B cell (primary cell): ENCODE measurements at regions not wholly inside any gene's neighbourhood (a gene's known extent, or its start where the extent isn't known, plus 50 kb on each side); places are given as distances from the start of the nearest gene placed in this dataset.

Source experiments
- ATAC-seq: fragments of 200-7000 bp; cut with Tn5 transposase; one replicate; pipeline ENCODE4 v1.10.0; 2021; ENCODE audit warnings: low read depth, mild to moderate bottlenecking, moderate number of reproducible peaks, moderate library complexity
- CTCF ChIA-PET: fragments of 350-600 bp; sonication (Branson Sonifier 250); formaldehyde crosslinking; loops from one replicate; lab custom pipeline; 2021; ENCODE audit warnings: antibody characterized with exemption, inconsistent platforms; lab: Charles Lee
- POLR2A ChIA-PET: fragments of 350-600 bp; sonication (Branson Sonifier 250); formaldehyde crosslinking; loops from one replicate; lab custom pipeline; 2021; ENCODE audit warnings: antibody characterized with exemption; lab: Charles Lee
- DNase-seq: peaks from one replicate; pipeline ENCODE4 v3.0.0; 2013
- H2AFZ ChIP-seq: 2 replicates; pipeline ENCODE4 v1.6.1; 2012; ENCODE audit warnings: mild to moderate bottlenecking, low read depth, low read length; ENCODE audit not compliant: insufficient read depth, poor library complexity, severe bottlenecking
- H3K27ac ChIP-seq, 2 donors: 1 replicate in 1 of 2; 2 replicates in 1 of 2; pipeline ENCODE4 v1.5.1; 2012 to 2013; ENCODE audit warnings: low read length in 2 of 2, mild to moderate bottlenecking in 2 of 2, moderate library complexity in 1 of 2
- H3K27me3 ChIP-seq, 4 experiments: fragments of 200-600 bp in 1 of 4; sonication (generic) in 1 of 4; replicated peaks in 1 of 4; 1 replicate in 2 of 4; 2 replicates in 2 of 4; pipeline versions ENCODE4 v1.6.1 to v1.7.0; 2013 to 2016; ENCODE audit warnings: low read length in 3 of 4, mild to moderate bottlenecking in 2 of 4, mixed read lengths in 1 of 4, moderate library complexity in 1 of 4; ENCODE audit not compliant: insufficient read depth in 4 of 4, control insufficient read depth in 3 of 4; ENCODE audit errors: control extremely low read depth in 1 of 4
- H3K36me3 ChIP-seq, 2 experiments: replicated peaks in 1 of 2; 1 replicate in 1 of 2; 2 replicates in 1 of 2; pipeline versions ENCODE4 v1.6.1 to v1.7.1; 2013; ENCODE audit warnings: low read length in 1 of 2; ENCODE audit not compliant: insufficient read depth in 2 of 2, control insufficient read depth in 1 of 2; ENCODE audit errors: control extremely low read depth in 1 of 2, extremely low read depth in 1 of 2
- H3K4me1 ChIP-seq, 2 donors: fragments of 200-600 bp in 1 of 2; sonication (generic) in 1 of 2; 1 replicate in 1 of 2; 2 replicates in 1 of 2; pipeline versions ENCODE4 v1.5.1 to v1.6.1; 2013 to 2017; ENCODE audit warnings: low read length in 2 of 2; ENCODE audit not compliant: control insufficient read depth in 2 of 2, insufficient read depth in 2 of 2
- H3K4me2 ChIP-seq: replicated peaks from 2 replicates; pipeline ENCODE3; 2012; ENCODE audit warnings: mild to moderate bottlenecking, low read depth, low read length; ENCODE audit not compliant: poor library complexity, severe bottlenecking
- H3K4me3 ChIP-seq, 5 experiments: fragments of 200-600 bp in 1 of 5; sonication (generic) in 1 of 5; 1 replicate in 3 of 5; 2 replicates in 2 of 5; pipeline versions ENCODE4 v1.5.1 to v1.7.0; 2011 to 2016; ENCODE audit warnings: low read length in 4 of 5, mild to moderate bottlenecking in 4 of 5, low read depth in 2 of 5, control low read depth in 1 of 5, moderate library complexity in 1 of 5; ENCODE audit not compliant: insufficient read depth in 1 of 5; ENCODE audit errors: control extremely low read depth in 1 of 5, extremely low read depth in 1 of 5
- H3K79me2 ChIP-seq: fragments of 200-600 bp; sonication (generic); one replicate; pipeline ENCODE4 v1.6.0; 2016; ENCODE audit warnings: low read length; ENCODE audit not compliant: control insufficient read depth, insufficient read depth
- H3K9ac ChIP-seq: fragments of 200-600 bp; sonication (generic); 2 replicates; pipeline ENCODE4 v1.6.1; 2017; ENCODE audit warnings: mild to moderate bottlenecking, low read length, moderate library complexity
- H3K9me3 ChIP-seq, 3 donors: one replicate each; pipeline versions ENCODE4 v1.6.1 to v1.7.1; 2013; ENCODE audit warnings: low read length in 2 of 3; ENCODE audit not compliant: control insufficient read depth in 2 of 3, insufficient read depth in 1 of 3; ENCODE audit errors: control extremely low read depth in 1 of 3
- H4K20me1 ChIP-seq: 2 replicates; pipeline ENCODE4 v1.6.0; 2012; ENCODE audit warnings: mild to moderate bottlenecking, low read length; ENCODE audit not compliant: insufficient read depth, control insufficient read depth, poor library complexity, severe bottlenecking
- H3K27ac Mint-ChIP-seq: one replicate; pipeline ENCODE4 v1.8.0; 2021; ENCODE audit warnings: mixed read lengths
- H3K27me3 Mint-ChIP-seq: one replicate; pipeline ENCODE4 v1.8.0; 2021; ENCODE audit warnings: mixed read lengths
- H3K4me1 Mint-ChIP-seq: one replicate; pipeline ENCODE4 v1.8.0; 2021; ENCODE audit warnings: mixed read lengths
- H3K4me3 Mint-ChIP-seq: one replicate; pipeline ENCODE4 v1.8.0; 2021; ENCODE audit warnings: mixed read lengths
- H3K9me3 Mint-ChIP-seq: one replicate; pipeline ENCODE4 v1.8.0; 2022; ENCODE audit warnings: mixed read lengths; ENCODE audit not compliant: insufficient read depth
- EZH2 ChIP-seq: IDR thresholded peaks from 2 replicates; pipeline ENCODE4 v1.6.1; 2012; ENCODE audit warnings: borderline replicate concordance, low read depth, mild to moderate bottlenecking, moderate library complexity, low read length; ENCODE audit not compliant: insufficient read depth, poor library complexity, severe bottlenecking
- WGBS: methylation state at CpG from one replicate; pipeline ENCODE4 v1.1.5; 2013; ENCODE audit warnings: missing lambda C conversion rate; ENCODE audit not compliant: insufficient coverage; 5-methylcytosine and 5-hydroxymethylcytosine counted together
- intact Hi-C: fragments of 100-400 bp; cut with micrococcal nuclease; formaldehyde crosslinking; loops from one replicate; pipeline ENCODE4 v1.10.0; 2022
- TF ChIP-seq, protein P1 (sequence below): fragments of 200-600 bp; IDR thresholded peaks from one replicate; pipeline ENCODE4 v1.8.0; 2022; ENCODE audit warnings: antibody characterized with exemption, mild to moderate bottlenecking

DNA sequence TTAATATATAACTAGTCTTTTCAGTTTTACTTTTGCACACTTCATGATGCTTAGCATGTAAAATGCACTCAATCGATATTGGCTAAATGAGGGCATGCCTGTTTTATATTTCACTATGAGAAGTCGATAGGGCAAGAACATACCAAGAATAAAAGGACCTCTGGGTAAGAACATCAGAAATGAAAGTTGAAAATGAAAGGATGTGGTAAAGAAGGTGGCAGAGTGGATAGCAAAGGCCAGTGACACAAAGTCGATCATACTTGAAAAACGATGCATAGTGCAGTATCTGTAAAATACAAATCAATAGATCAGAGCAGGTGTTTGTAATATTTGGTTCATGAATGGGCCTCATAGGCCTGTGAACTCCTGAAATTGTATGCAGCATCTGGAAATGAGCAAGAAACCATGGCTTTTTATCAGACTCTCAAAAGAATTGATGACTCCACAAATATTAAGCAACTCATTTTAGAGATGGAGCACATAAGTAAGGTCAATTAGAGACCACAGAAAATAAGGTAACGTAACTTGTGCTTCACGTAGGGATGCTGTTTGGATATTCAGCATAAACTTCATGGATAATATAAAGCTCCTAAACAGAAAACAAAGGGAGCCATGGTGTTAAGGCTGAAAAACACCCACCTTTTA is 653.4 kb downstream of the NYAP2 start:
- Histone ChIP-seq H3K36me3 (no peaks in the 10 kb centered on the region), H3K4me2 (no peak overlapping the region), H3K4me1 (no peaks in the 10 kb centered on the region), H3K79me2 (no peaks in the 10 kb centered on the region), H3K27me3 (no peaks in the 10 kb centered on the region), H3K27ac (no peak overlapping the region), H3K9me3 (peaks cover 0 to 1% (median 0%) of the 10 kb centered on the region in 3 donors), H3K4me3 (no peak overlapping the region), H4K20me1 (no peaks in the 10 kb centered on the region), H3K9ac (no peak overlapping the region), H2AFZ (no peak overlapping the region)
- DNase-seq = no peak
- ChIA-PET POLR2A (no interaction called here), CTCF (no interaction called here)
- Mint-ChIP-seq H3K4me3 (no peak overlapping the region), H3K27me3 (no peaks in the 10 kb centered on the region), H3K9me3 (no peaks in the 10 kb centered on the region), H3K27ac (no peak overlapping the region), H3K4me1 (no peaks in the 10 kb centered on the region)
- 96% methylated on average over 4 of the region's 6 CpGs for WGBS
- TF ChIP-seq, protein P1, sequence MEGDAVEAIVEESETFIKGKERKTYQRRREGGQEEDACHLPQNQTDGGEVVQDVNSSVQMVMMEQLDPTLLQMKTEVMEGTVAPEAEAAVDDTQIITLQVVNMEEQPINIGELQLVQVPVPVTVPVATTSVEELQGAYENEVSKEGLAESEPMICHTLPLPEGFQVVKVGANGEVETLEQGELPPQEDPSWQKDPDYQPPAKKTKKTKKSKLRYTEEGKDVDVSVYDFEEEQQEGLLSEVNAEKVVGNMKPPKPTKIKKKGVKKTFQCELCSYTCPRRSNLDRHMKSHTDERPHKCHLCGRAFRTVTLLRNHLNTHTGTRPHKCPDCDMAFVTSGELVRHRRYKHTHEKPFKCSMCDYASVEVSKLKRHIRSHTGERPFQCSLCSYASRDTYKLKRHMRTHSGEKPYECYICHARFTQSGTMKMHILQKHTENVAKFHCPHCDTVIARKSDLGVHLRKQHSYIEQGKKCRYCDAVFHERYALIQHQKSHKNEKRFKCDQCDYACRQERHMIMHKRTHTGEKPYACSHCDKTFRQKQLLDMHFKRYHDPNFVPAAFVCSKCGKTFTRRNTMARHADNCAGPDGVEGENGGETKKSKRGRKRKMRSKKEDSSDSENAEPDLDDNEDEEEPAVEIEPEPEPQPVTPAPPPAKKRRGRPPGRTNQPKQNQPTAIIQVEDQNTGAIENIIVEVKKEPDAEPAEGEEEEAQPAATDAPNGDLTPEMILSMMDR = no peak
- no peak for TF ChIP-seq EZH2
- intact Hi-C loops = no loop called here
- ATAC-seq = no peak

DNA sequence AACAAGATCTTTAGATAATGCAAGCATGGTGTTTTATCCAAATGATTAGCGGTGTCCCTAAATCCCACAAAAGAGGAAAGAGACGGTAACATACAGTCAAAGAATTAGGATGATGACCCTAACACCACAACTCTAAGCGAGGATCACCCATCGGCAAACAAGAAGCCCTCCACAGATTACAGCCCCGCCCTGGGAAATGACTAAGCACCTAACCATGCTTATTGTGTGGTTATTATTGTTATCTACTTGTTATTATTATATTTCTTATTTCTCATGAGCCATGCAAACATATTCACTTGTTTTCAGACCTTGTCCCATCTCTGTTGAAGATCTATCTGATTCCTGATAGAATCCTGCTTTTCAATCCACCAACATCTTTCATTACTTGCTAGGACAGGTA is 651.3 kb downstream of the NYAP2 start:
- Histone ChIP-seq H3K27ac (no peak overlapping the region), H3K4me3 (no peak overlapping the region), H3K79me2 (no peaks in the 10 kb centered on the region), H3K9me3 (peaks cover 0 to 1% (median 0%) of the 10 kb centered on the region in 3 donors), H3K36me3 (no peaks in the 10 kb centered on the region), H2AFZ (no peak overlapping the region), H3K27me3 (no peaks in the 10 kb centered on the region), H4K20me1 (no peaks in the 10 kb centered on the region), H3K4me2 (no peak overlapping the region), H3K4me1 (no peaks in the 10 kb centered on the region), H3K9ac (no peak overlapping the region)
- DNase-seq = no peak
- ATAC-seq = no peak
- H3K27ac Mint-ChIP-seq = no peak overlapping the region
- intact Hi-C loops = no loop called here
- H3K4me1 Mint-ChIP-seq = no peaks in the 10 kb centered on the region
- no peak for TF ChIP-seq EZH2
- TF ChIP-seq, protein P1 = no peak
- CTCF ChIA-PET = no interaction called here
- POLR2A ChIA-PET = no interaction called here
- H3K27me3 Mint-ChIP-seq = peaks cover 5% of the 10 kb centered on the region
- no peaks in the 10 kb centered on the region for H3K9me3 Mint-ChIP-seq
- WGBS = no CpG with 5 or more reads among the region's 5 CpGs
- H3K4me3 Mint-ChIP-seq = no peak overlapping the region
